ENCODE measurements at regions not wholly inside any gene's neighbourhood (a gene's known extent, or its start where the extent isn't known, plus 50 kb on each side); places are given as distances from the start of the nearest gene placed in this dataset.

GRCh38 chr17:14925498-14925897 lies 339.6 kb downstream of the PMP22 start:
- TF ChIP-seq, protein P1, sequence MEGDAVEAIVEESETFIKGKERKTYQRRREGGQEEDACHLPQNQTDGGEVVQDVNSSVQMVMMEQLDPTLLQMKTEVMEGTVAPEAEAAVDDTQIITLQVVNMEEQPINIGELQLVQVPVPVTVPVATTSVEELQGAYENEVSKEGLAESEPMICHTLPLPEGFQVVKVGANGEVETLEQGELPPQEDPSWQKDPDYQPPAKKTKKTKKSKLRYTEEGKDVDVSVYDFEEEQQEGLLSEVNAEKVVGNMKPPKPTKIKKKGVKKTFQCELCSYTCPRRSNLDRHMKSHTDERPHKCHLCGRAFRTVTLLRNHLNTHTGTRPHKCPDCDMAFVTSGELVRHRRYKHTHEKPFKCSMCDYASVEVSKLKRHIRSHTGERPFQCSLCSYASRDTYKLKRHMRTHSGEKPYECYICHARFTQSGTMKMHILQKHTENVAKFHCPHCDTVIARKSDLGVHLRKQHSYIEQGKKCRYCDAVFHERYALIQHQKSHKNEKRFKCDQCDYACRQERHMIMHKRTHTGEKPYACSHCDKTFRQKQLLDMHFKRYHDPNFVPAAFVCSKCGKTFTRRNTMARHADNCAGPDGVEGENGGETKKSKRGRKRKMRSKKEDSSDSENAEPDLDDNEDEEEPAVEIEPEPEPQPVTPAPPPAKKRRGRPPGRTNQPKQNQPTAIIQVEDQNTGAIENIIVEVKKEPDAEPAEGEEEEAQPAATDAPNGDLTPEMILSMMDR (IDR thresholded peaks at IDR 0.05) = no peak
- no peak overlapping the region for H3K4me3 ChIP-seq
- H3K4me1 ChIP-seq = no peaks in the 10 kb centered on the region
- no peak for DNase-seq
- H3K27ac ChIP-seq = no peak overlapping the region
- H3K27me3 ChIP-seq = no peaks in the 10 kb centered on the region
- H3K36me3 ChIP-seq = no peaks in the 10 kb centered on the region
- H3K9ac ChIP-seq (ENCODE audit: low read depth in 2 of 2, low read length in 2 of 2) = no peak overlapping the region
- H3K9me3 ChIP-seq = no peaks in the 10 kb centered on the region
- intact Hi-C loops (cut with DNase I) = loop anchor here (5.0 kb wide), 2 partner anchors 1328 to 1588 kb away; no protein-coding TSS in a partner anchor

DNA sequence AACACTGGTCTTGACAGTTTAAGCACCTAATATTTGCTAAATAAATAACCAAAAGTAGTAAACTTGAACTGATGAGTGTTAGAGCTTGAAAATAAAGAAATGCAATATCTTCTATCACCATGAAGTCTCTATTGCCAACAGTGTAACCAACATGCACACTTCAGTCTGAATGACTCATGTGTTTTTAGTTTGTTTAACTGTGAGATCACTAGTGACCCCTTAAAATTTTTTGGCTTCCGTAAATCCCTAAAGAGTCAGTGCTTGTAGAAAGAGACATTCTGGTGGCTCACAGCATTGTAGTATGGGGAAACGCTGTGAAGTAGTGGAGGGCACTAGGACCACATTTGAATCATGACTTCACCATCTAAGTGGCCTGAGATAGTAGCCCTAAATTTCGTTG lies 341.1 kb downstream of the PMP22 start:
- TF ChIP-seq, protein P1 (IDR thresholded peaks at IDR 0.05) = no peak
- H3K27ac ChIP-seq = no peak overlapping the region

DNA sequence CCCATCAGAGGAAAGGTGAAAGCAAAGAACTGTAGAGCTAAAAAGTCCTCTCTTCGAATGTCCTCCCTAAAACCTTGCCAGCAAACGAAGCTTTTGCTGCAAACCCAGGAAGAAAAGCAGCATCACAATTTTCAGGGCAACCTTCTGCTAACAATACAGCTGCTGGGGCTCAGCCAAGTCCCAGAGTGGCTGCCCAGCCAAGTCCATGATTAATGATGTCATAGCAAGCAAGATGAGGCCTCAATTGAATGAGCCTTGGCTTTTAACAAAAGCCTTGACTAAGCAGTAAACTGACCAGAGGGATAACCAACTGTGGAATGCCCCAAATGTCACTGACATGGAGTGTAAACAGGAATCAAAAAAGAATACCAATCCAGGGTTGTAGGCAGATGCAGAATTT lies 342.7 kb downstream of the PMP22 start:
- no peaks in the 10 kb centered on the region for H3K36me3 ChIP-seq

More for the DNA sequence above, 341.1 kb downstream of the PMP22 start:
- no peaks in the 10 kb centered on the region for H3K4me1 ChIP-seq
- no peaks in the 10 kb centered on the region for H3K36me3 ChIP-seq
- no peak for DNase-seq
- no peaks in the 10 kb centered on the region for H3K9me3 ChIP-seq
- intact Hi-C loops (cut with DNase I) = no loop called here
- H3K4me3 ChIP-seq = no peak overlapping the region
- no peaks in the 10 kb centered on the region for H3K27me3 ChIP-seq
- no peak overlapping the region for H3K9ac ChIP-seq (ENCODE audit: low read depth in 2 of 2, low read length in 2 of 2)

GRCh38 chr17:14921936-14922335 lies 343.2 kb downstream of the PMP22 start:
- Histone ChIP-seq H3K9me3 (no peaks in the 10 kb centered on the region), H3K9ac (ENCODE audit: low read depth in 2 of 2, low read length in 2 of 2) (no peak overlapping the region), H3K4me1 (no peaks in the 10 kb centered on the region), H3K36me3 (no peaks in the 10 kb centered on the region), H3K27me3 (no peaks in the 10 kb centered on the region), H3K27ac (no peak overlapping the region), H3K4me3 (no peak overlapping the region)
- intact Hi-C loops (cut with DNase I) = no loop called here
- no peak for DNase-seq
- TF ChIP-seq, protein P1 (IDR thresholded peaks at IDR 0.05) = no peak

More for the DNA sequence above, 342.7 kb downstream of the PMP22 start:
- Histone ChIP-seq H3K4me1 (no peaks in the 10 kb centered on the region), H3K9ac (ENCODE audit: low read depth in 2 of 2, low read length in 2 of 2) (no peak overlapping the region), H3K27me3 (no peaks in the 10 kb centered on the region), H3K27ac (no peak overlapping the region), H3K9me3 (no peaks in the 10 kb centered on the region), H3K4me3 (no peak overlapping the region)
- intact Hi-C loops (cut with DNase I) = no loop called here
- TF ChIP-seq, protein P1 (IDR thresholded peaks at IDR 0.05) = no peak
- no peak for DNase-seq

- H3K36me3 ChIP-seq = no peaks in the 10 kb centered on the region
- H3K9ac ChIP-seq (ENCODE audit: low read depth in 2 of 2, low read length in 2 of 2) = no peak overlapping the region
- no peaks in the 10 kb centered on the region for H3K9me3 ChIP-seq
- TF ChIP-seq, protein P1 (IDR thresholded peaks at IDR 0.05) = no peak
- no peak overlapping the region for H3K27ac ChIP-seq
- H3K4me3 ChIP-seq = no peak overlapping the region
- H3K4me1 ChIP-seq = no peaks in the 10 kb centered on the region
- no peak for DNase-seq
- H3K27me3 ChIP-seq = no peaks in the 10 kb centered on the region
- intact Hi-C loops (cut with DNase I) = no loop called here
These were observed 345.4 kb downstream of the PMP22 start for GRCh38 chr17:14919631-14920213.

All from colonic mucosa (tissue), 4 donors.